ENCODE measurements at regions not wholly inside any gene's neighbourhood (a gene's known extent, or its start where the extent isn't known, plus 50 kb on each side); places are given as distances from the start of the nearest gene placed in this dataset.
"Not testable (repeated sequence)": the region's sequence is repeated elsewhere in the genome, so short reads cannot be mapped to it uniquely, and the experiment has no call there.

DNA sequence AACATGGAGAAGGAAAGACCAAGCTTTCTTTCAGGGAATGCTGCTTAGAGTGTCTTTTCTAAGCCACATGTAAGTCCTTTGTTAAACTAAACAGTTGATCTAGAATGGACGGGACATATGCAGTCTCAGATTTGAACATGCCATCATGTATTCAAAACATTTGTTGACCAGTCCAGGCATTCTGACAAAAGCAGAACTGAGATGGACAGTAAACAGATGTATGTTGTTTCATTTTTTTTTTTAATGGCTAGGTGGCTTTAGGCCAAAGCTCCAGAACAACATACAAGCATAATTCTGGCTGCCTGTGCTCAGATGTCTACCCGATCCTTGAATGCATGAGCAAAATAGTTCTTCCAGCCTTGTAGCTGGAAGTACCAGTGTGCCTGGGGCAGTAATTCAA lies 1211.4 kb upstream of the FAM98A start:
- no peak overlapping the region for H3K27ac ChIP-seq
- H3K9me3 ChIP-seq (ENCODE audit: low read depth) = no peaks in the 10 kb centered on the region
- no peak overlapping the region for H3K4me3 ChIP-seq
- H3K4me1 ChIP-seq (ENCODE audit: low read depth) = no peaks in the 10 kb centered on the region
- no peaks in the 10 kb centered on the region for H3K36me3 ChIP-seq
- TF ChIP-seq CTCF (IDR thresholded peaks at IDR 0.05; ENCODE audit: low read depth, low read length) = no peak
- DNase-seq (ENCODE audit: low read depth in 1 of 2, low spot score in 1 of 2) = no peak
- H3K27me3 ChIP-seq = no peaks in the 10 kb centered on the region

GRCh38 chr2:34808426-34808825 lies 1209.3 kb upstream of the FAM98A start:
- Histone ChIP-seq H3K9me3 (ENCODE audit: low read depth) (no peaks in the 10 kb centered on the region), H3K27me3 (no peaks in the 10 kb centered on the region), H3K4me1 (ENCODE audit: low read depth) (no peaks in the 10 kb centered on the region), H3K4me3 (no peak overlapping the region), H3K36me3 (no peaks in the 10 kb centered on the region), H3K27ac (no peak overlapping the region)
- TF ChIP-seq CTCF (IDR thresholded peaks at IDR 0.05; ENCODE audit: low read depth, low read length) = no peak
- no peak for DNase-seq (ENCODE audit: low read depth in 1 of 2, low spot score in 1 of 2)

DNA sequence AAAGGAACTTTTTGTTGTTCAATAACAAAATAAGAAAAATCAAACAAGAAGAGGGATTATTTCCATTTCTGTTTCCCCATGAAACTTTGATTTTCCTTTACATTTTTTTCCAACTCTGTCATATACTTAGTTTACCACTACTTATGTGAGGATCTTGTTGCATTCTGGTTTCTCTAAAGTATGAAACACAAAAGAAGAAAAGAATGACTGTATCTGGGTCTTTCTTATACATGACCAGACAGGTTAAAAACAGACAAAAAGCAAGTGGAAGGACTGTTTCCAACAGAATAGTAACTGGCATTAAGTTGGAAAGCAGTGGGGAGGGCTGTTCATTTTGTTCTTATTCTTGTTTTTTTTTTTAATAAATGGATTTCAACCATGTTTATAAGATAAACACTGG lies 1207.8 kb upstream of the FAM98A start:
- Histone ChIP-seq H3K27me3 (no peaks in the 10 kb centered on the region), H3K4me1 (ENCODE audit: low read depth) (no peaks in the 10 kb centered on the region), H3K4me3 (no peak overlapping the region), H3K9me3 (ENCODE audit: low read depth) (no peaks in the 10 kb centered on the region), H3K27ac (no peak overlapping the region), H3K36me3 (no peaks in the 10 kb centered on the region)
- TF ChIP-seq CTCF (IDR thresholded peaks at IDR 0.05; ENCODE audit: low read depth, low read length) = no peak
- DNase-seq (ENCODE audit: low read depth in 1 of 2, low spot score in 1 of 2) = no peak

DNA sequence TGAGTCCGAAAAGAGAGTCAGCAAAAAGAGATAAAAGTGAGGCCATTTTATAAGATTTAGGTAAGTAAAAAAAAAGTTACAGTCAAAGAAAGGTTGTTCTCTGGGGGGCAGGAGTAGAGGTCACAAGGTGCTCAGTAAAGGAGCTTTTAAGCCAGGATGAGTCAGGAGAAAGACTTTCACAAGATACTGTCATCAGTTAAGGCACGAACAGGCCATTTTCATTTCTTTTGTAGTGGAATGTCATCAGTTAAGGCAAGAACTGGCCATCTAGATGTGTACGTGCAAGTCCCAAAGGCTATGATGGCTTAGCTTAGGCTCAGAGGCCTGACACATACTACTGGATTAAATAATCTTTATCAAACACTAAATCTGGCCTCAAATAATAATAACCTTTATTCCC lies 1207.3 kb upstream of the FAM98A start:
- Histone ChIP-seq H3K9me3 (ENCODE audit: low read depth) (no peaks in the 10 kb centered on the region), H3K4me3 (no peak overlapping the region), H3K27ac (no peak overlapping the region), H3K4me1 (ENCODE audit: low read depth) (no peaks in the 10 kb centered on the region), H3K36me3 (no peaks in the 10 kb centered on the region), H3K27me3 (no peaks in the 10 kb centered on the region)
- no peak for TF ChIP-seq CTCF (IDR thresholded peaks at IDR 0.05; ENCODE audit: low read depth, low read length)
- no peak for DNase-seq (ENCODE audit: low read depth in 1 of 2, low spot score in 1 of 2)

DNA sequence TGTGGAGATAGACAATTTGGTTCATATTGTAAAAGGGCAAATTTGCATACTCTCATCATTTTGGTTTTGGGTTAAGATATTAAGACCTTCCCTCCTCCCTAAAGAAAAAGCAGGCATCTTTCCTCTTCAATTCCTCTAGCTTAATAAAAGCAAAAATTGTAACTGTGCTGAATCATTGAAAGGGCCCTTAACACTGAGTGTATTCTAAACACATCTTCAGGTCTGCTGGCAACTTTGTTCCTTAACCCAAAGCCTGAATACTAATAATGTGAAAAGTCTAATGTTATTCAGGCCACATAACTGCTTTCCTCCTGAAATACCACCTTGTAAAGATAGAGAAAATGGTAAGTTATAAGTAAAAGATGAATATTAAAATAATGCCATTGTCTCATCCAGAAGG lies 1200.5 kb upstream of the FAM98A start:
- H3K4me1 ChIP-seq (ENCODE audit: low read depth) = no peaks in the 10 kb centered on the region
- H3K27ac ChIP-seq = no peak overlapping the region
- no peak for DNase-seq (ENCODE audit: low read depth in 1 of 2, low spot score in 1 of 2)
- H3K9me3 ChIP-seq (ENCODE audit: low read depth) = no peaks in the 10 kb centered on the region
- H3K27me3 ChIP-seq = no peaks in the 10 kb centered on the region
- H3K4me3 ChIP-seq = no peak overlapping the region
- no peaks in the 10 kb centered on the region for H3K36me3 ChIP-seq
- no peak for TF ChIP-seq CTCF (IDR thresholded peaks at IDR 0.05; ENCODE audit: low read depth, low read length)

GRCh38 chr2:34795586-34795985 lies 1196.5 kb upstream of the FAM98A start:
- H3K4me1 ChIP-seq (ENCODE audit: low read depth); H3K4me3 ChIP-seq; H3K36me3 ChIP-seq; H3K27me3 ChIP-seq; DNase-seq (ENCODE audit: low read depth in 1 of 2, low spot score in 1 of 2); H3K9me3 ChIP-seq (ENCODE audit: low read depth); H3K27ac ChIP-seq: not testable (repeated sequence)
